H7 (cell line): ENCODE measurements at regions not wholly inside any gene's neighbourhood (a gene's known extent, or its start where the extent isn't known, plus 50 kb on each side); places are given as distances from the start of the nearest gene placed in this dataset.

Experiments
- DNase-seq: peaks from one replicate; pipeline ENCODE4 v3.0.0; 2012
- H3K27me3 ChIP-seq: 2 replicates; pipeline ENCODE4 v1.6.0; 2011; ENCODE audit warnings: mild to moderate bottlenecking, low read length; ENCODE audit not compliant: control insufficient read depth, insufficient read depth
- H3K36me3 ChIP-seq: replicated peaks from 2 replicates; pipeline ENCODE4 v1.5.1; 2011; ENCODE audit warnings: low read length; ENCODE audit not compliant: control insufficient read depth, insufficient read depth
- H3K4me3 ChIP-seq: 2 replicates; pipeline ENCODE4 v1.5.1; 2011; ENCODE audit warnings: low read depth, mild to moderate bottlenecking, control low read depth, low read length, moderate library complexity; ENCODE audit not compliant: insufficient read depth

DNA sequence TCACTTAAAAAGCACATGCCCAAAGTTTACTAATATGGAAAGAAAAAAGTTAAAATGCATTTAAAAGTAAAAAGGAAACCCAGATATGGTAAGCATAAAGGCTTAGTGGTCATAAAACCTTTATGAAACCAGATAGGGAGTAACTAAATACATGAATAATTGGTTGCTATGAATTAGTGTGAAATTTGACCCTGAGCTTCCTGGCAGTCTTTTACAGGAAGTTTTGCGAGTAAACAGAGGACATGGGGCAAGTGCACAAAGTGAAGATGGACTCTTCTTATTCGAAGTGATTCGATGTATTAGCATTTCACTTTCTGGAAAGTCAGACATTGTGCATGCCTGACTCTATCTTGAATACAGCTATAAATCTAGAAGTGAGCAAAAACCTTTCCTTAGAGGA lies 90.9 kb upstream of the MLIP start:
- no peaks in the 10 kb centered on the region for H3K27me3 ChIP-seq
- H3K4me3 ChIP-seq = no peak overlapping the region
- DNase-seq = no peak
- H3K36me3 ChIP-seq = no peaks in the 10 kb centered on the region

DNA sequence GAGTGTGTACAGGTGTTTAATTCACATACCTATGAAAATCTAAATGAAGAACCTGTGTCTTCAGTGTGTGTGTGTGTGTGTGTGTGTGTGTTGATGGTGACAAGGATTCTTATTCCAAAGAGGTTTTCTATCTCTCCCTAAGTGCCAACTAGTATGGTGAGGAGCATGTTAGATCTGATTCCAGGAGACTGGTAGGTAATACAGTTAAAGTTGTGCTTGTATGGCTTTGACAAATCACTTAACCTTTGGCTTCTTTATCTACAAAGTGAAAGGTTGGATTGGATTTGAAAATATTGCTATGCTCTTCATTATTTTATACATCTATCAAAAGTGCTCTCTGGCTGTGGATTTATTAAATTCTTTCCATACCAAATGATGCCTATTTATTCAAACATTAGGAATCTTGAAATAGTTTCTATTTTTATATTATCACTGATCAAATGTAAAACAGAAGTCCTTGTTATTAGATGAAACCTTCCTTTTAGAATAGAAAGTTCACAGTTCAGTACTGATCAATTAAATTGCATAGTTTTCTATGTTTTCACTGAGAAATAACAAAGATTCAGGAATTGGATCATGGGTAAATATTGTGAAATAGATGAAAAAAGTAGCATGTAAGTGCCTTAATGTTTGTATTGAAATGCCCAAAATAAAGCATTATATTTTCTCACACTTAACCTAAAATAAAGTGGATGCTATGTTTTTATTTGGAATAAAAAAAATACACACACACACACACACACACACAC lies 84.4 kb upstream of the MLIP start:
- no peaks in the 10 kb centered on the region for H3K27me3 ChIP-seq
- H3K36me3 ChIP-seq = no peaks in the 10 kb centered on the region
- no peak for DNase-seq
- no peak overlapping the region for H3K4me3 ChIP-seq

DNA sequence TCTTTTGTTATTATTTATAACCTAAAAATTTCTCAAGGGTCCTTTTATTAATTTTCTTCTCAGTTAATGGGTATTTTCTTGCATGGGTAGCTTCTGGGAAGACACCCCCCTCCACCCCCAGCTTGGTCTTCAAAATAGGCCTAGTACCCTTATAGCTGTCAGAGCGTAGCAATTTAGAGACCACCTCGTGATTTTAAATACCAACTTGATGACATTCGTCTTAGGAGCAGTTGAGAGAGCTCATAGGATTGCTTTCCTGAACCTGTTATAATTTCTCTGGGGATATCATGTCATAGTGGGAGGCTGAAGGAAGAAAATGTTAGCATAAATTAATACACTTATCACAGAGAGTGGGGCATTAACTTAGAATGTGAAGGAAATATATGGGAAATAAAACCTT lies 83.1 kb upstream of the MLIP start:
- no peaks in the 10 kb centered on the region for H3K27me3 ChIP-seq
- DNase-seq = no peak
- H3K36me3 ChIP-seq = no peaks in the 10 kb centered on the region
- no peak overlapping the region for H3K4me3 ChIP-seq

DNA sequence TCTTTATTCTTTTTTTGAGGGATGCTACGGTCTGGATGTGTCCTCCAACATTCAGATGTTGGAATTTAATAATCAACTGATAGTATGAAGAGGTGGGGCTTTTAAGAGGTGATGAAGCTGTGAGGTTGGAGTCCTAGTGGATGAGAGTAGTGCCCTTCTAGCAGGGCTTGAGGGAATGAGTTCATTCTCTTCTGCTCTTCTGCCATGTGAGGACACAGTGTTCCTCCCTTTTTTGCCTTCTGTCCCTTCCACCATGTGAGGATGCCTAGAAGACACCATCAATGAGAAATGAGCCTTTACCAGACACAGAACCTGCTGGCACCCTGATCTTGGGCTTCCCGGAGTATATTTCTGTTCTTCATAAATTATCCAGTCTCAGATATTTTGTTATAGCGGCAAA lies 82.1 kb upstream of the MLIP start:
- DNase-seq = no peak
- H3K27me3 ChIP-seq = no peaks in the 10 kb centered on the region

DNA sequence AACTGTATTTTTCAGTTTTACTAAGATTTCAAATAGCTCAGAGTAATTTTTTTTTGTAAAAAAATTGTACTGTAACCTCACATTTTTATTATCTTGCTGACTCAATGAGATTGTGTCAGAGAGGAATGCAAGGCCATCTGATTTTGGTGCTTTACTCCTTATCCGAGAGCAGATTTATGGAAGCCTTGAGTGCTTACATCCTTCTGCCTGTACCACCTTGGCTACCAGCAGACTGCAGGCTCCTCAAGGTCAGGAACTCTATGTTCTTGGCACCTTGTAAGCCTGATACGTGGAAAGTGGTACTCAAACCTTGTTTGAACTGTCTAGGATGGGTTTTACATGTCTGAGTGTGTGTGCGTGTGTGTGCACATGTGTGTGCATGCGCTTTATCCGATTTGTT lies 80.1 kb upstream of the MLIP start:
- Histone ChIP-seq H3K36me3 (no peaks in the 10 kb centered on the region), H3K27me3 (no peaks in the 10 kb centered on the region), H3K4me3 (no peak overlapping the region)
- DNase-seq = no peak

More for the DNA sequence above, 82.1 kb upstream of the MLIP start:
- no peaks in the 10 kb centered on the region for H3K36me3 ChIP-seq
- no peak overlapping the region for H3K4me3 ChIP-seq

DNA sequence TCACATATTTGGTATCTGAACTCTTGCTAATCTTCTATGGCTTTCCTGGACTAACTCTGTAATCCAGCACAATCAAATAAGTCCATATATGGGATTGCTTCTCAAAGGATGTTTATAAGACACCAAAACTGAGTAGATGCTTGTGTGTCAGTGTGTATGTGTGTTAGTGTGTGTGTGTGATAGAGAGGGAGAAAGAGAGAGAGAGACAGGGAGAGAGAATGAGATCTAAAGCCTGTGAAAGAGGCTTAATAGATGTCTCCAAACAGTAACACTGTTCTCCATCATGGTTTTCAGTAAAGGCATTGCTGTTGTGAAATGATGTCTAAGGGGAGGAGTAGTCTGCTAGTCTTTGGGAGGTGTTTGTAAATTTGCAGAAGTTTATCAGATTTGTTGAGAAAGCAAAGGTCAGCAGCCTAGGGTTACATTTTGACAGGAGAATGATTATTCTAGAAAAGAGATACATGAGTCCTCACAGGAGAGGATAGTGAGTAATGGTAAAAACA lies 73.9 kb upstream of the MLIP start:
- Histone ChIP-seq H3K4me3 (no peak overlapping the region), H3K27me3 (no peaks in the 10 kb centered on the region), H3K36me3 (no peaks in the 10 kb centered on the region)
- DNase-seq = no peak

DNA sequence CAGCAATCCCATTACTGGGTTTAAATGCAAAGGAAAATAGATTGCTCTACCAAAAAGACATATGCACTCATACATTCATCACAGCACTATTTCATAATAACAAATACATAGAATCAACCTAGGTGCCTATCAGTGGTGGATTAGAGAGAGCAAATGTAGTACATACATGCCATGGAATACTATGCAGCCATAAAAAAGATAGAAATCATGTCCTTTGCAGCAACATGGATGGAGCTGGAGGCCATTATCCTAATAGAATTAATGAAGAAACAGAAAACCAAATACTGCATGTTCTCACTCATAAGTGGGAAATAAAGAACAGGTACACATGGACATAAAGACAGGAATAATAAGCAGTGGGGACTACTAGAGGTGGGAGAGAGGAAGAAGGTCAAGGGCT lies 70.7 kb upstream of the MLIP start:
- Histone ChIP-seq H3K4me3 (no peak overlapping the region), H3K36me3 (no peaks in the 10 kb centered on the region), H3K27me3 (no peaks in the 10 kb centered on the region)
- no peak for DNase-seq

DNA sequence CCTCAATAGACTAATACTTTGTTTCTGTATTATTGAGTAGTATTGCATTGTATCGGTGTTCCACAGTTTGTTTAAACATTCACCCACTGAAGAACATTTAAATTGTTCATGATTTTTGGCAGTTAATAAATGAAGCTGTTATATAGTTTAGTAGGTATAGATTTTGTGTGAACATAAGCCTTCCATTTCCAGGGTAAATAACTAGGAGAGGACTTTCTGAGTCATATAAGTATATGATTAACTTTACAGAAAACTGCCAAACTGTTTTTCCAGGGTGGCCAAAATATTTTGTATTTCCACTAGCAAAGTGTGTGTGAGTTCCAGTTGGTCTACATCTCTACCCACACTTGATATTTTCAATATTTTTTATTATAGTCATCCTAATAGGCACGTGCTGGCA lies 70.0 kb upstream of the MLIP start:
- H3K27me3 ChIP-seq = no peaks in the 10 kb centered on the region
- no peak for DNase-seq
- no peaks in the 10 kb centered on the region for H3K36me3 ChIP-seq
- H3K4me3 ChIP-seq = no peak overlapping the region

DNA sequence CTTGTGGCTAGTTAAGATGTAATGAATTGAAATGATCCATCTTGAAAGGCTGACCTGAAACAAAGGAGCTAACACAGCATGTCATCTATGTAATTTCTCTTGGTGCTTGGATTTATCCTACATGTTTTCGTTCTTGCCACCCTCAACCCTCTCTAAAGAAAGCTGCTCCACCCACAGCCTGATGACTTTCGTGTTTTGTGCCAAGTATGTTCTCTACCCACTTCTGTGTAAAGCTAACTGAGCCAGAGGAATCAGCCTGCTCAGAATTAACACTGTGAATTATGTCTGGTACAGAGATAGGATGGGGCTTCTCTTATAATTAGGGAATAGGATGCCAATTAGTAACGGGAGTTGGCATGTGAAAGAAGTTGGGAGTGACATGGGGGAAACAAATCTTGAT lies 67.9 kb upstream of the MLIP start:
- Histone ChIP-seq H3K27me3 (no peaks in the 10 kb centered on the region), H3K4me3 (no peak overlapping the region), H3K36me3 (no peaks in the 10 kb centered on the region)
- DNase-seq = no peak

DNA sequence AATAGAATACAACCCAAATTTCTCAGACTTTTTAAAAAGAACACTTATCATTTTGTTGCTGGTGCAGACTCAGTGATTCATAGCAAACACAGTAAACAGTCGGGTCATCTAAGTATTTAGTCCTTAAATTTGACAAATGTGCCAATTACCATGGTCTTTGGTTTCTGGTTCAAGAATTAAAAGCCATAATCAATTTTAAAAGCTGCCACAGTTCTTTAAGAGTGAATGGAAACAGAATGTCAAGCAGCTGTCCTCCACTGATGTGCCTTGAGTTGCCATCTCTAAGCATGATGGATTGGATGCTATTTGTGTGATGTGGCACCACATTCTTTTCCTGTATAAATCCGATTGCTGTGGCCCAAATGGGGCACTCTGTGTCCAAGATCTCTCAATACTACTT lies 67.2 kb upstream of the MLIP start:
- H3K4me3 ChIP-seq = no peak overlapping the region
- H3K36me3 ChIP-seq = no peaks in the 10 kb centered on the region
- DNase-seq = no peak
- H3K27me3 ChIP-seq = no peaks in the 10 kb centered on the region

DNA sequence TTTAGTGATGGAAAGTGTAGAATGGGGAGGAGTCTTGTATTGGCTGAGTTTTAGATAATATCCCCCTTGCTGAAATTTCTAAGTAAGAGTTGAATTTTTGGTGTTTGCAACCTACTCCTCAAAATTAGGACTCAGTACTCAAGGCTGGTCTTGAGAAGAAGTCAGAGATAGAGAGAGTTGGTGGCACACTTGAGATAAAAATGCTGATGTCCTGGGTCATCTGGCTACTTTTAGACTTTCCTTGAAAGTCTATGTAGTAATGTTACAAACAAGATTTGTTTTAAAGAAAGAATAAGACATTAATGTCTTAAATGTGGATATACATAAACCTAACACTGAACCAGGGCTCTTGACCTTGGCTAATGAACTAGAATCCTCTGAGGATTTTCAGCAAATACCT lies 62.5 kb upstream of the MLIP start:
- DNase-seq = no peak
- Histone ChIP-seq H3K4me3 (no peak overlapping the region), H3K36me3 (no peaks in the 10 kb centered on the region), H3K27me3 (no peaks in the 10 kb centered on the region)

DNA sequence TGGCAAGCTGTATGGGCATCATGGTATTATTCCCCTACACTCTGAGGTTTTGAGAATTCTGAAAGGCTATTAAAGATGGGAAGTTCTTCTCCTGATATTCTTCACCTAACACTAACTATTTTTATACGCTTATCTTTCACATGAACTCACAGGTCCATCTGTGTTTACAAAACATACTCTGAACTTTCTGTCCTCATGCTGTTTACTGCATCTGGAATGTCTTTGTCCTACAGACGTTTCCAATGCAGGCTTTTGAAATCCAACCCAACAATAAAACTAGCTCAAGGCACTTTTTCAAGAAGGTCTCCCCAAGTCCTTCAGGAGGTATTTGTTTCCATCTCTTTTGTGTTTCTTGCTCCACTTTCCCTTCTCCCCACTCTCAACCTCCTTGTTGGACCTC lies 60.5 kb upstream of the MLIP start:
- H3K27me3 ChIP-seq = no peaks in the 10 kb centered on the region
- H3K36me3 ChIP-seq = no peaks in the 10 kb centered on the region
- no peak for DNase-seq
- no peak overlapping the region for H3K4me3 ChIP-seq

DNA sequence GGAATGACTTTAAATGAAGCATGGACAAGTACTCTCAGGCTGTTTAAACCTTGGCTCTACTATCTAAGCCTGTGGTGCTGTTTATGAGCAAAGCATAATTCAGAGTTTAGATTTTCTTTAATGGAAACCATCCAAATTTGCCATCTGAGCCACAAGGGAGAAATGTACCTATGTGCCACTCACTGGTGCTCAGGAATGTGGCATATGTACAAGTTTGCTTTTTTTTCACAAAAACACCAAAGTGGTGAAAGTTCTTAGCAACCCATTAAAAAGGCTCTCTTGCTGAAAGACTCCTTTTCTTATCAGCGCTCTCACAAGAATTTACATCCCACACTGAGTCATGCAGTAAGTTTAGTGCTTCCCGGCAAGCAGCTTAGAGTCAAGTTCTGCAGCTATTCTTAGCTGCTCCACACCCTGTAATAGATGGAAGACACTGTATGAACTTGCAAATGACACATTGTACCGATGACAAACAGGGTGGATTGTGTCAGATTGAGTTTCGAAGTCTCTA lies 57.3 kb upstream of the MLIP start:
- Histone ChIP-seq H3K27me3 (no peaks in the 10 kb centered on the region), H3K36me3 (no peaks in the 10 kb centered on the region), H3K4me3 (no peak overlapping the region)
- no peak for DNase-seq

DNA sequence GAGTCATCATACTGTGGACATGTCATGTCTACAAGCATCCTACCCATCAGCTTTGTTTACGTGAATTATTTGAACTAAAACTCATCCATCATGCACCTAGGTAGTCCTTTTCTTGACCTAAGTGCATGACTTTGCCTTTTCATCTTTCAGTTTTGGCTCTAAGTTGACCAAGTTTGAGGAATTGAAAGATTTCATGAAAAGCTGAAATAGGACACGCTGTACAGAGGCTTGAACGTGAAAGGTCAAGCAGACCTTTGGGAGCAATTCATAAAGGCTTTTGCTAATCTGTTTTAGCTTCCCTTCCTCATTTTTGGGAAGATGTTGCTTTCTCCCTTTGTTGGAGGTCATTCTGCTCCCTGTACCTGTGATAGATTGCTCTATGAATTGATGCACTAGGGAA lies 55.1 kb upstream of the MLIP start:
- DNase-seq = no peak
- no peak overlapping the region for H3K4me3 ChIP-seq

DNA sequence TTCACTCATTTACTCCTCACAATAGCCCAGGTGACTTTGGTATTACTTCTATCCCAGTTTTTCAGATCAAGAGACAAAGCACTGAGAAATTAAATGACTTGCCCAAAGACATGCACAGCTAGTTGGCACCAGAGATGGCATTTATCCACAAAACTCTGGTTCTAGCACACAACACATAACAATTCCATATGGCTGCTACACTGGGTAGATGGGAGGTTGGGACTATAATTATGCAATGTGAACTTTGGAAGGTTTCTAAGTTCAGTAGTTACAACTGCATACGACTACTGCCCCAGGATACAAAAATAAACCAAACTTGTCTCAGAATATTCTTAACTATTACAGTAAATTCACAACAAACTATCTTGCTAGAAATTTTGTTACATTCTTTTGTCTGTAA lies 54.2 kb upstream of the MLIP start:
- Histone ChIP-seq H3K4me3 (no peak overlapping the region), H3K27me3 (no peaks in the 10 kb centered on the region), H3K36me3 (no peaks in the 10 kb centered on the region)
- DNase-seq = no peak

More for the DNA sequence above, 55.1 kb upstream of the MLIP start:
- Histone ChIP-seq H3K36me3 (no peaks in the 10 kb centered on the region), H3K27me3 (no peaks in the 10 kb centered on the region)

DNA sequence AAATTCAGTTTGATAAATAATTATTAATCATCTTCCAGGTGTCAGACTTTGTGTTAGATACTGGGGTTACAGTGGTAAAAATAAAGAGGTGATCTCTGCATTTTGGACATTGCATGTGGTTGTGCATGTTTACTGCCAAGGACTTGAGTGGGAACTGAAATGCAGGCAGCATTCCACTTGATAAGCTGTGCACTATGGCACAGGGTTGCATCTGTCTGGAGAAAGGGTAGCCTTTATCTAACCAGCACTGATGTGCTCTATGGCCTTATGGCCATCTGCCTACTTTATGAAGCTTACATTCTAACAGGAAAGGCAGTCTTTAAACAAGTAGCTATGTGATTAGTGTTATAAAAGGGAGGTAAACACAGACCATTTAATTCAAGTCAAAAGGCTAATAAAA lies 53.0 kb upstream of the MLIP start:
- Histone ChIP-seq H3K27me3 (no peaks in the 10 kb centered on the region), H3K4me3 (no peak overlapping the region), H3K36me3 (no peaks in the 10 kb centered on the region)
- DNase-seq = no peak
